C4-2B (cell line): ENCODE measurements at regions not wholly inside any gene's neighbourhood (a gene's known extent, or its start where the extent isn't known, plus 50 kb on each side); places are given as distances from the start of the nearest gene placed in this dataset.

Experiments used
- ZFX ChIP-seq: fragments of 450-650 bp; IDR thresholded peaks from 2 replicates; pipeline ENCODE4 v1.6.1; 2017
- TF ChIP-seq, protein P1 (sequence below): fragments of 450-650 bp; conservative IDR thresholded peaks from 2 replicates; pipeline ENCODE4 v1.5.1; 2017; ENCODE audit warnings: mild to moderate bottlenecking

- TF ChIP-seq, protein P1, sequence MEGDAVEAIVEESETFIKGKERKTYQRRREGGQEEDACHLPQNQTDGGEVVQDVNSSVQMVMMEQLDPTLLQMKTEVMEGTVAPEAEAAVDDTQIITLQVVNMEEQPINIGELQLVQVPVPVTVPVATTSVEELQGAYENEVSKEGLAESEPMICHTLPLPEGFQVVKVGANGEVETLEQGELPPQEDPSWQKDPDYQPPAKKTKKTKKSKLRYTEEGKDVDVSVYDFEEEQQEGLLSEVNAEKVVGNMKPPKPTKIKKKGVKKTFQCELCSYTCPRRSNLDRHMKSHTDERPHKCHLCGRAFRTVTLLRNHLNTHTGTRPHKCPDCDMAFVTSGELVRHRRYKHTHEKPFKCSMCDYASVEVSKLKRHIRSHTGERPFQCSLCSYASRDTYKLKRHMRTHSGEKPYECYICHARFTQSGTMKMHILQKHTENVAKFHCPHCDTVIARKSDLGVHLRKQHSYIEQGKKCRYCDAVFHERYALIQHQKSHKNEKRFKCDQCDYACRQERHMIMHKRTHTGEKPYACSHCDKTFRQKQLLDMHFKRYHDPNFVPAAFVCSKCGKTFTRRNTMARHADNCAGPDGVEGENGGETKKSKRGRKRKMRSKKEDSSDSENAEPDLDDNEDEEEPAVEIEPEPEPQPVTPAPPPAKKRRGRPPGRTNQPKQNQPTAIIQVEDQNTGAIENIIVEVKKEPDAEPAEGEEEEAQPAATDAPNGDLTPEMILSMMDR: no peak
- TF ChIP-seq ZFX: no peak
These were observed 193.2 kb downstream of the OLFM1 start for GRCh38 chr9:135280666-135281065.
